Progenitor cell of endocrine pancreas (in vitro differentiated cells): ENCODE measurements at regions not wholly inside any gene's neighbourhood (a gene's known extent, or its start where the extent isn't known, plus 50 kb on each side); places are given as distances from the start of the nearest gene placed in this dataset.

Experiments used
- DNase-seq: peaks from one replicate; pipeline ENCODE4 v3.0.0; 2021; ENCODE audit warnings: low spot score; ENCODE audit not compliant: unreplicated experiment
- H3K27ac Mint-ChIP-seq: 2 replicates; pipeline ENCODE4 v1.8.0; 2021; ENCODE audit warnings: mild to moderate bottlenecking, moderate library complexity, mixed read lengths
- H3K27me3 Mint-ChIP-seq: 2 replicates; pipeline ENCODE4 v1.8.0; 2021; ENCODE audit warnings: mixed read lengths
- H3K36me3 Mint-ChIP-seq: 2 replicates; pipeline ENCODE4 v1.8.0; 2022; ENCODE audit warnings: mixed read lengths; ENCODE audit not compliant: insufficient read depth
- H3K4me1 Mint-ChIP-seq: 2 replicates; pipeline ENCODE4 v1.8.0; 2021; ENCODE audit warnings: low read depth, mixed read lengths
- H3K4me3 Mint-ChIP-seq: 2 replicates; pipeline ENCODE4 v1.8.0; 2021; ENCODE audit warnings: low read depth, mild to moderate bottlenecking, moderate library complexity, mixed read lengths
- H3K9me3 Mint-ChIP-seq: 2 replicates; pipeline ENCODE4 v1.8.0; 2021; ENCODE audit warnings: low read depth, mixed read lengths
- TF ChIP-seq, protein P1 (sequence below): fragments of 200-600 bp; sonication (generic); IDR thresholded peaks from one replicate; pipeline ENCODE4 v1.5.0; 2021; ENCODE audit warnings: antibody characterized with exemption, mild to moderate bottlenecking; ENCODE audit not compliant: unreplicated experiment

- TF ChIP-seq, protein P1, sequence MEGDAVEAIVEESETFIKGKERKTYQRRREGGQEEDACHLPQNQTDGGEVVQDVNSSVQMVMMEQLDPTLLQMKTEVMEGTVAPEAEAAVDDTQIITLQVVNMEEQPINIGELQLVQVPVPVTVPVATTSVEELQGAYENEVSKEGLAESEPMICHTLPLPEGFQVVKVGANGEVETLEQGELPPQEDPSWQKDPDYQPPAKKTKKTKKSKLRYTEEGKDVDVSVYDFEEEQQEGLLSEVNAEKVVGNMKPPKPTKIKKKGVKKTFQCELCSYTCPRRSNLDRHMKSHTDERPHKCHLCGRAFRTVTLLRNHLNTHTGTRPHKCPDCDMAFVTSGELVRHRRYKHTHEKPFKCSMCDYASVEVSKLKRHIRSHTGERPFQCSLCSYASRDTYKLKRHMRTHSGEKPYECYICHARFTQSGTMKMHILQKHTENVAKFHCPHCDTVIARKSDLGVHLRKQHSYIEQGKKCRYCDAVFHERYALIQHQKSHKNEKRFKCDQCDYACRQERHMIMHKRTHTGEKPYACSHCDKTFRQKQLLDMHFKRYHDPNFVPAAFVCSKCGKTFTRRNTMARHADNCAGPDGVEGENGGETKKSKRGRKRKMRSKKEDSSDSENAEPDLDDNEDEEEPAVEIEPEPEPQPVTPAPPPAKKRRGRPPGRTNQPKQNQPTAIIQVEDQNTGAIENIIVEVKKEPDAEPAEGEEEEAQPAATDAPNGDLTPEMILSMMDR: no peak
Measured at GRCh38 chr4:19348746-19349145, 903.0 kb upstream of the SLIT2 start.

GRCh38 chr4:19346636-19347035 is 905.1 kb upstream of the SLIT2 start:
- Mint-ChIP-seq H3K36me3 (no peaks in the 10 kb centered on the region), H3K27ac (no peak overlapping the region), H3K9me3 (peaks cover 10% of the 10 kb centered on the region), H3K27me3 (no peaks in the 10 kb centered on the region), H3K4me1 (no peaks in the 10 kb centered on the region), H3K4me3 (no peak overlapping the region)
- no peak for DNase-seq
- TF ChIP-seq, protein P1: no peak

More at GRCh38 chr4:19348746-19349145, 903.0 kb upstream of the SLIT2 start:
- H3K27me3 Mint-ChIP-seq: no peaks in the 10 kb centered on the region
- no peak overlapping the region for H3K27ac Mint-ChIP-seq
- H3K4me3 Mint-ChIP-seq: no peak overlapping the region
- H3K4me1 Mint-ChIP-seq: no peaks in the 10 kb centered on the region
- H3K9me3 Mint-ChIP-seq: peaks cover 4% of the 10 kb centered on the region
- no peak for DNase-seq
- H3K36me3 Mint-ChIP-seq: no peaks in the 10 kb centered on the region

GRCh38 chr4:19329631-19330030 is 922.1 kb upstream of the SLIT2 start:
- no peaks in the 10 kb centered on the region for H3K27me3 Mint-ChIP-seq
- TF ChIP-seq, protein P1: no peak

DNA sequence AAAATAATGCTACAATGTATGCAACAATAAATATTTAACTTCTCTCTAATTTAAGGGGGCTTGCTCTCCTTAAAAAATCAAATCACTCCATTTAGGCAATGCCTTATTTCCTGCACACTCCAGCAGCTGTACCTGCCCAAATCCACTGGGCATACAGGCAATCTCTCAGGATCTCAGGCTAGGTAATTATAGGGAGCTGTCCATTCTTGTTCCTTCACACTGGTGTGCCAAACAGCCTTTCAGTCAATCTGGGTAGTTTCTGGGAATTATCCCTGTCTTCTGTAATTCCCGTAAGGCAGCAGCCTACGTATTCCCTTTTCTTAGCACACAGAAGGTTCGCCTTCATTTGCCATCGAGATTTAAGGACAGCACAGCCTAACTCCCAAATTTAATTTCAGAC is 922.6 kb upstream of the SLIT2 start:
- Mint-ChIP-seq H3K27ac (no peak overlapping the region), H3K36me3 (no peaks in the 10 kb centered on the region), H3K27me3 (no peaks in the 10 kb centered on the region), H3K9me3 (no peaks in the 10 kb centered on the region), H3K4me1 (no peaks in the 10 kb centered on the region), H3K4me3 (no peak overlapping the region)
- TF ChIP-seq, protein P1: no peak
- no peak for DNase-seq

More at GRCh38 chr4:19329631-19330030, 922.1 kb upstream of the SLIT2 start:
- no peak for DNase-seq
- Mint-ChIP-seq H3K4me1 (no peaks in the 10 kb centered on the region), H3K36me3 (no peaks in the 10 kb centered on the region), H3K27ac (no peak overlapping the region), H3K9me3 (no peaks in the 10 kb centered on the region), H3K4me3 (no peak overlapping the region)

GRCh38 chr4:19327364-19327763 is 924.3 kb upstream of the SLIT2 start:
- H3K27me3 Mint-ChIP-seq: no peaks in the 10 kb centered on the region
- no peak overlapping the region for H3K4me3 Mint-ChIP-seq
- H3K9me3 Mint-ChIP-seq: no peaks in the 10 kb centered on the region
- TF ChIP-seq, protein P1: no peak
- no peak overlapping the region for H3K27ac Mint-ChIP-seq
- no peaks in the 10 kb centered on the region for H3K4me1 Mint-ChIP-seq
- no peaks in the 10 kb centered on the region for H3K36me3 Mint-ChIP-seq
- DNase-seq: no peak
